DMS53 (cell line): ENCODE measurements at regions not wholly inside any gene's neighbourhood (a gene's known extent, or its start where the extent isn't known, plus 50 kb on each side); places are given as distances from the start of the nearest gene placed in this dataset.

ENCODE experiments used
- DNase-seq: peaks from one replicate; lab custom pipeline; 2025; lab: John Stamatoyannopoulos, UW

DNA sequence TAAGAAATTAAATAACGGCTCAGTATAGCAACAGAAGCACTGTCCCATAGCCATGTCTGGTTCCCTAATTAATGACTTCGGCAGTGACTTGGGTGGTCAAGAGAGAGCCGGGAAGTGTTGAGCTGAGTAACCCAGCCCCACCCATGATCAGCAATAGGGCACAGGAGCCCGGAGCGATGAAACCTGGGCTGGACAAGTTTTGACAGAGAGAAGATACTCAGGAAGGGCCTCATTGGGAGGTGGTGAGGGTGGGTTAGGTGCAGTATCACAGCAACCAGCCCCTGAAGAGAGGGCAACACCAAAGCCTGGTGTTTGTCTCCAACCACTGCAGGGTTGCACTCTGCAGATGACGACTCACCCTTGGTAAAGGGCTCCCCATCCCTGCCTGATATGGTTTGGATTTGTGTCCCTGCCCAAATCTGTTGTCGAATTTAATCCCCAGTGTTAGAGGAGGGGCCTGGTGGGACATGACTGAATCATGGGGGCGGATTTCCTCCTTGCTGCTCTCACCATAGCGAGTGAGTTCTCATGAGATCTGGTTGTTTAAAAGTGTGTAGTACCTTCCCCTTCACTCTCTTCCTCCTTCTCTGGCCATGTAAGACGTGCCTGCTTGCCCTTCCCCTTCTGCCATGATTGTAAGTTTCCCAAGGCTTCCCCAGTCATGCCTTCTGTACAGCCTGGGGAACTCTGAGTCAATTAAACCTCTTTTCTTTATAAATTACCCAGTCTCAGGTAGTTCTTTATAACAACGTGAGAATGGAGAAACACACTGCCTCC, 124.9 kb upstream of the MED13L start:
- no peak for DNase-seq

DNA sequence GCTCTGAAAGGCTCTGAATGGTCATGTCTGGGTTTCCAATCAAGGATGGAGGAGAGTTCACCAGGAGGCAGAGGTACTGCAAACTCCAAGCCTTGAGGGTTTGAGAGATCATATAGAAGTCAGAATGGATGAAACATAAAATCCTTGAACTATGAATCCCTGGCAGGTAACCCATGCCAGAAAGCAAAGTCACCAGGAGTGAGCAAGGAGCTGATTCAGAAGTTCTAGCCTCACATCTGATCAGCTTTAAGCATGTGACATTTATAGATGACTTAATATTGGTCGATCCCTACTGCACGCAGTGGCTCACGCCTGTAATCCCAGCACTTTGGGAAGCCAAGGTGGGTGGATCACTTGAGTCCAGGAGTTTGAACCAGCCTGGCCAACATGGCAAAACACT, 126.1 kb upstream of the MED13L start:
- DNase-seq, result no peak

GRCh38 chr12:116404247-116404646, 126.8 kb upstream of the MED13L start:
- DNase-seq, result no peak

GRCh38 chr12:116404913-116405611, 127.6 kb upstream of the MED13L start:
- no peak for DNase-seq

DNA sequence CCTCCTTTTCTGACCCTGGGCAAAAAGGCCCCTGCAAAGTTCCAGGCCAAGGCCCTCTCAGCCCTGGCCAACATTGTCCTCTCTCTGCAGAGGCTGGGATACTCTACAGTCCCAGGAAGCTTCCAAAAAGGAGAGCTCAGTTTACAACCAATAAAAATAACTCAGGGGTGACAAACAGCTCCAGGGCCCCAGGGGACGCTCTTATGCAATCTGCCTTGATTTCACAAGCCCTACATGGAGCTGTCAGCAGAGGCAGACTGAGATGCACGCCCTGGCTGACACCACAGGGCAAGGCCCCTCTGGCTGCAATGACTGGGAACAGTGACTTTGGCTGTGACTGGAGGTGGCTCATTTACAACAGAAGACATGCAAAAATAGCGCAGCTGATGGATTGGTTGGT, 129.0 kb upstream of the MED13L start:
- DNase-seq, result no peak

DNA sequence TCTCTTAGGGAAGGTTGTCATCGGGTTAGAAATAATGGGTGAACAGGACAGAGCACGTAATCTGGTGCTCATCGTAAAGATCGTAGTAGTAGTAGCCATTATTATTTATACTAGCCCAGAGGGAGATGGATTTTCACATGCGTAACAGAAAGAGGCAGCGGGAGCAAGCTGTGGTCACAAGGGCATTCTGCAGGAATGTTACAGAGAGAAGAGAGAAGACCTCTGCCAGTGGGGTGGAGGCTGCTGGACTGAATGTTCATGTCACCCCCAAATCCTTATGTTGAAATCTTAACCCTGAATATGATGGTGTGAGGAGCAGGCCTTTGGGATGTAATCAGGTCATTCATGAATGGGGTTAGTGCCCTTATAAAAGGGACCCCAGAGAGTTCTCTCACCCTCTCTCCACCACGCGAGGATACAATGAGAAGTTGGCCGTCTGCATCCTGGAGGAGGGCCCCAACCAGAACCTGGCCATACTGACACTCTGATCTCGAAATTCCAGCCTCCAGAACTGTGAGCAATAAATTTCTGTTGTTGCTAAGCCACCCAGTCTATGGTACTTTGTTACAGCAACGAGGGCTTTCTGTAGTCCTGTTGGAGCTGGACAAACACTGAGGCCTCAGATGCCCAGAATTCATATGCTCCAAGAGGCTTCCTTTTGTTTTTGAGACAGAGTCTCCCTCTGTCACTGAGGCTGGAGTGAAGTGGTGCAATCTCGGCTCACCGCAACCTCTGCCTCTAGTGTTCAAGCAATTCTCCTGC, 131.2 kb upstream of the MED13L start:
- no peak for DNase-seq

DNA sequence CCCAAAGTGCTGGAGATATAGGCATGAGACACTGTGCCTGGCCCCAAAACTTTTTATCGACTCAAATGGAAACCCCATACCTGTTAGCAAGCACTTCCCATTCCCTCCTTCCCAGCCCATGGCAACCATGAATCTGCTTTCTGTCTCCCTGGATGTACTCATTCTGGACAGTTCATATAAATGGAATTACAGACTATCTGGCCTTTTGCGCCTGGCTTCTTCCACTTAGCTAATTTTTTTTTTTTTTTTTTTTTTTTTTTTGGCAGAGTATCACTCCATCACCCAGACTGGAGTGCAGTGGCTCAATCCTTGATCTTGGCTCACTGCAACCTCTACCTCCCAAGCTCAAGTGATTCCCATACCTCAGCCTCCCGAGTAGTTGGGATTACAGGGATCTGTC, 134.5 kb upstream of the MED13L start:
- DNase-seq, result no peak

- no peak for DNase-seq
Observed at GRCh38 chr12:116414891-116415290, 137.4 kb upstream of the MED13L start.

DNA sequence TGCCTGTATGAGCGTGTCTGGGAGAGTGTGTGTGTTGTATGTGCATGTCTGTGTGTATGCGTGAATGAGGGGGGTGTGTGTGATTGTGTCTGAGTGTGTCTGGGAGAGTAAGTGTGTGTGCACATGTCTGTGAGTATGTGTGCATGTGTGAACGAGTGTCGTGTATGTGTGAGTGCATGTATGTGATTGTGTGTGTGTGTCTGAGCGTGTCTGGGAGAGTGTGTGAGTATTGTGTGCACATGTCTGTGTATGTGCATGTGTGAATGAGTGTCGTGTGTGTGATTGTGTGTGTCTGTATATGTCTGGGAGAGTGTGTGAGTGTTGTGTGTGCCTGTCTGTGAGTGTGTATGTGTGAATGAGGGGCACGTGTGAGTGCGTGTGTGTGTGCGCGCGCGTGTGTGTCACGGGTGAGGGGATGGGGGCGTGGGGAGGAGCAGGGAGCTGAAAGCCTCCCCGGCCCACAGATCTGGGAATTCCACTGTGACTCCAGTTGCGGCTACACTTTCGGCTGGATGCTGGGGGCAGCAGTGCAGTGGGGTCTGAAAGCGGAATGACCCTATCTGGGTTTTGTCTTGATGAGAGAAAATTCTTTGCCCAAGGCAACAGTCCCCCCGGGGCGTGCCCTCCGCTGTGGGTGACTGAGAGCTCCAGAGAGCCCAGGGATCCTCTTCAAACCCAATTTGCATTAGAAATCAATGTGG, 138.1 kb upstream of the MED13L start:
- no peak for DNase-seq

- no peak for DNase-seq
Observed at GRCh38 chr12:116416166-116416565, 138.7 kb upstream of the MED13L start.

- no peak for DNase-seq
Observed at GRCh38 chr12:116418551-116418950, 140.6 kb upstream of the MAP1LC3B2 start.

GRCh38 chr12:116420227-116420880, 138.8 kb upstream of the MAP1LC3B2 start:
- peak; percentile 90 for DNase-seq

GRCh38 chr12:116421785-116422538, 137.2 kb upstream of the MAP1LC3B2 start:
- peak; percentile 46 for DNase-seq

GRCh38 chr12:116423094-116423493, 136.1 kb upstream of the MAP1LC3B2 start:
- no peak for DNase-seq

DNA sequence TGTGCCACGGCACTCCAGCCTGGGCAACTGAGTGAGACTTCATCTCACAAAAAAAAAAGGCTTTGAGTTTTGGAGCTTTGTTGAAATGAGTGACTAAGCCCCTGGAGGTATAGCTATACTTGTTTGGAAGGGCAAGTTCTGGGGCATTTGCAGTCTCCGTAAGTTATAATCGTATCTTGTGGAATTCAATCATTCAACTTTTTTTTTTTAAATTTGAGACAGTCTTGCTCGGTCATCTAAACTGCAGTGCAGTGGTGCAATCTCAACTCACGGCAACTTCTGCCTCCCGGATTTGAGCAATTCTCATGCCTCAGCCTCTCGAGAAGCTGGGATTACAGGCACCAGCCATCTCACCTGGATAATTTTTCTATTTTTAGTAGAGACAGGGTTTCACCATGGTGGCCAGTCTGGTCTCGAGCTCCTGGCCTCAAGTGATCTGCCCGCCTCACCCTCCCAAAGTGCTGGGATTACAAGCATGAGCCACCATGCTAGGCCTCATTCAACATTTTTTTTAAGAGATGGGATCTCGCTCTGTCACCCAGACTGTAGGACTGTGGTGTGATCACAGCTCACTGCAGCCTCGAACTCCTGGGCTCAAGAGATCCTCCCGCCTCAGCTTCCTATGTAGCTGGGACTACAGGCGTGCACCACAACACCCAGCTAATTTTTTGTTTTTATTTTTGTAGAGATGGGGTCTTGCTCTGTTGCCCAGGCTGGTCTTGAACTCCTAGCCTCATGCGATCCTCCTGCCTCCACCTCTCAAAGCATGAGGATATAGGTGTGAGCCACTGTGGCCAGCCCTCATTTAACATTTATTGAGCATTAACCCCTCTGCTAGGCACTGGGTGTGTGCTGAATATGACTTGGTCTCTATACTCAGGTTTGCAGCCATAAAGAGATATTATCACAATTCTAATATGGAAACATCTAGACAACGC, 133.7 kb upstream of the MAP1LC3B2 start:
- no peak for DNase-seq

DNA sequence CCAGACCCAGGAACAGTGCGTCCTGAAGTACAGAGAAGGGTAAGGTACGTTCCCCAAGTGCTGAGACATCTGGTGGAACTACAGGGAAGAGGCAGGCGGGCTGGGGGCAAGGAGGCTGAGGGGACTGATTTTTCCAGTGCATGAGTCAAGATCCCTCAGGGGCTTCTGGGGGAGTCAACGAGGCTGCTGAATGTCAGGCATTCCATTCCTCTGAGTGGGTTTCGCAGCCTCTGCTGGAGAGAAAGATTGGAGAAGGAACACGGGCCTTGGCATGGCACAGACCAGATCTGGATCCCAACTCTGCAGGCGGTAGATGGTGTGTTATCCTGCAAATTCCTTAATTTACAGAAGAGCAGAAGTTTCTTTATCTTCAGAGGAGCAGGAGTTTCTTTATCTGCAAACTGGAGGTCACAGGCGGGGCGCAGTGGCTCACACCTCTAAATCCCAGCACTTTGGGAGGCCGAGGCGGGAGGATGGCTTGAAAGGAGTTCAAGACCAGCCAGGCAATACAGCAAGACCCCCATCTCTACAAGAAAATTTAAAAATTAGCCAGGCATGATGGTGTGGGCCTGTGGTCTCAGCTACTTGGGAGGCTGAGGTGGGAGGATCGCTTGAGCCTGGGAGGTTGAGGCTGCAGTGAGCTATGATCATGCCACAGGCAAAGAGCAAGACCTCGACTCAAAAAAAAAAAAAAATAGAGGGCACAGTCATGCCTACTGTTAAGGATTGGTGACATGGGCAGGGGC, 132.6 kb upstream of the MAP1LC3B2 start:
- DNase-seq, result no peak

- no peak for DNase-seq
Observed at GRCh38 chr12:116427200-116427930, 131.8 kb upstream of the MAP1LC3B2 start.

GRCh38 chr12:116429826-116430360, 129.3 kb upstream of the MAP1LC3B2 start:
- no peak for DNase-seq
